GM21786 (cell line): ENCODE measurements at regions not wholly inside any gene's neighbourhood (a gene's known extent, or its start where the extent isn't known, plus 50 kb on each side); places are given as distances from the start of the nearest gene placed in this dataset.
A peak's percentile ranks its signal among the peaks of the same experiment; 100 is the strongest.
"Not testable (repeated sequence)": the region's sequence is repeated elsewhere in the genome, so short reads cannot be mapped to it uniquely, and the experiment has no call there.

Experiments
- ATAC-seq: cut with Tn5 transposase; IDR thresholded peaks from one replicate; pipeline ENCODE4 v1.9.1; 2021; ENCODE audit not compliant: unreplicated experiment

DNA sequence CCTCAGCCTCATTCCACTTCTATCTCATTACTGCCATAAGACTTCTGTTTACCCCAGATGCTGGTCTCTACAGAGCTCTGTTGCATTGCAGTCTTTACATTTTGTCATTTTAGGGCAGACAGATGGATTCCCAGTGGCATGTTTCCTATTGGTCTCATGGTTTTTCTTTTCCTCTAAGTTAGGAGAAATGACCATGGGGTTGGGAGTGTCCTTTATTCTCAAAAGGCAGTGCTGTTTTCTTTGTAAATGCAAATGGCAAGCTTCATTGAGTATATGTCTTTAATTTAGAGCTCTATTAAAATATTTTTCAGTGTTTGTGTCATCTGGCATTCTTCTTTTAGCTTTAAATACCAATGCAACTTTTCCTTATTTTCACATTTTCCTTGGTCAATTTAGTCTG lies 57.0 kb downstream of the MSTN start:
- no peak for ATAC-seq

DNA sequence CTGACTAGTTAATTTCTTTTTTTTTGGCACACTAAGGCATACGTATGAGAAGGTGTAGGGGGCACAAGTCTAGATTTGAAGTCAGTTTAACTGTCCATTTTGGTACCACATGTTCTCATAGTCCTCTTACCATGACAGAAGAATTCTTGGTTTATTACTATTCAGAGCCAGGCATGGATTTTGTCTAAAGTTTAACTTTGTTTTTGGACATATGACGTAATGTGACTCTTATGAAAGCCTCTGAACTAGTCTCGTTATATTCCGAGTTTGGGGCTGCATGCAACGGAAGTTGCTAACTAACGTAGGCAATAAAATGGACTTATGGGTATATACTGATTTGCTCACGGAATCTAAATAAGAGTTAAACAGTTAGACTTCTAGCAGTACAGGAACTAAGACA lies 62.9 kb downstream of the MSTN start:
- no peak for ATAC-seq

DNA sequence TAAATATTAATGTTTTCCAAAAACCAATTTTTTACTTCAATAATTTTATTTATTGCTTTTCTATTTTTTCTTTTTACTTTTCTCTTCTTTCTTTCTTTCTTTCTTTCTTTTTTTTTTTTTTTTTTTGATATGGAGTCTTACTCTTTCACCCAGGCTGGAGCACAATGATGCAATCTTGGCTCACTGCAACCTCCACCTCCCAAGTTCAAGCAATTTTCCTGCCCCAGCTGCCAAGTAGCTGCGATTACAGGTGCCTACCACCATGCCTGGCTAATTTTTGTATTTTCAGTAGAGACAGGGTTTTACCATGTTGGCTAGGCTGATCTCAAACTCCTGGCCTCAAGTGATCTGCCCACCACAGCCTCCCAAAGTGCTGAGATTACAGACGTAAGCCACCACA lies 63.9 kb downstream of the MSTN start:
- ATAC-seq = not testable (repeated sequence)

DNA sequence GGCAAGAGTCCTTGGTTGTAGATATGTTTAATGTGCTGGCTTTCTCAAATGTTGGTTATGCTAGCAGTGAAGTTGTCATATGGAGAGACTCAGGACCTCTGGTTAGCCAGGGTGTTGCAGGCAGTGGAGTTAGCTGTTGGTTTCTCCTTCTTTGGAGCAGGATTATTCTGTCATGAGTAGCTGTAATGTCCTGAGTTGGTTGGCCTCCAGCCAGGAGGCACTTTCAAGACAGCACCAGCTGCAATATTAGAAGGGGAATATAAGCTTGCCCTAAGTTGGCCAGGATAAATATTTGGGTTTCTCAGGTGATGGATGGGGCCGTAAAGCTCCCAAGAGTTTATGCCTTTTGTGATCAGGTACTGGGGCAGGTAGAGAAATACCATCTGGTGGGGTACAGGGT lies 65.5 kb downstream of the MSTN start:
- no peak for ATAC-seq

DNA sequence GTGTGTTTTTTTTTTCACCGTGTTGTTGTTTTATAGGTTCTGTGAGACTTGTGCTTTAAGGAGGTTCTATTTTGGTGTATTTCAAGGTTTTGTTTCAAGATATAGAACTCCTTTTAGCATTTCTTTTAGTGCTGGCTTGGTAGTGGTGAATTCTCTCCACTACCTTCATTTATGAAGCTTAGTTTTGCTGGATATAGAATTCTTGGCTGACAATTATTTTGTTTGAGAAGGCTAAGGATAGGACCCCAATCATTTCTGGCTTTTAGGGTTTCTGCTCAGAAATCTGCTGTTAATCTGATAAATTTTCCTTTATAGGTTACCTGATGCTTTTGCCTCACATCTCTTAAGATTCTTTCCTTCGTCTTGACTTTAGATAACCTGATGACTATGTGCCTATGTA lies 66.8 kb downstream of the MSTN start:
- no peak for ATAC-seq

DNA sequence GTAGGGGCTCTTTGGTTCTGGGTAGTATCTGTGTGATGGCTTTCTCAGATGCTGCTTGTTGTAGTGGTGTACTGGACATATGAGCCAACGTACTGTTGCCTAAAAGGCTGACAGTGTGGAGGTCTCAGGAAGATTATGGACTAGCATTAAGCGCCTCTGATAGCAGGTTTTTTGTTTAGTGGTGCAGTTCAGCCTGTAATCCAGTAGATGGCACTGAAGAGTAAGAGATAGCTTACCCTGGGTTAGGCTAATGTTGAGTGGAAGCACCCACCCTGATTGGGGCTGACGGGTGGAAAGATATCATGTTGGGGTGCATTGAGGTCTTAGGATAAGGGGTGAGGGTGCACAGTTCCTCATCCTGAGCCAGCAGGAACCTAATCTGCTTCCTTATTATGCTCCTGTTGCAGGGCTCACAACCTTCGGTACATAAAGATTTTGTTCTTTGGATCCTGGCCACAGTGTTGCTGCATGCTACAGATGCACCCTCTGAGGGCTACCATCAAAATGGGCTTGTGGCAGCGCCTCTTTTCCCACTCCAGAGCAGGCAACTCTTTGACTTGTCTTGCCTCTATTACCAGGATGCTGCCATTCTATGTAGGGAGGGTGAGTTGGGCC lies 79.6 kb downstream of the MSTN start:
- no peak for ATAC-seq

DNA sequence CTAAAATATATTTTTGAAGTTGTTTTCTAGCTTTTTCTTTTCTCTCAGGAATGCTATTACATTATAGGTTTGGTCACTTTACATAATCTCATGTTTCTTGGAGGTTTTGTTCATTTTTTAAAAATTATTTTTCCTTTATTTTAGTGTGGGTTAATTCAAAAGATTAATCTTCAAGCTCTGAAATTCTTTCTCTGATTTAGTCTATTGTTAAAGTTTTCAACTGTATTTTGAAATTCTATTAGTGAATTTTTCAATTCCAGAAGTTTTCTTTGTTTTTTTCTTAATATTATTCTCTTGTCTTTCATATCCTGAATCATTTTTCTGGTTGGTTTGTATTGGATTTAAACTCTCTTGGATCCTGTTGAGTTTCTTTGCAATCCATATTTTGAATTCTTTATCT lies 80.4 kb downstream of the MSTN start:
- ATAC-seq = no peak

DNA sequence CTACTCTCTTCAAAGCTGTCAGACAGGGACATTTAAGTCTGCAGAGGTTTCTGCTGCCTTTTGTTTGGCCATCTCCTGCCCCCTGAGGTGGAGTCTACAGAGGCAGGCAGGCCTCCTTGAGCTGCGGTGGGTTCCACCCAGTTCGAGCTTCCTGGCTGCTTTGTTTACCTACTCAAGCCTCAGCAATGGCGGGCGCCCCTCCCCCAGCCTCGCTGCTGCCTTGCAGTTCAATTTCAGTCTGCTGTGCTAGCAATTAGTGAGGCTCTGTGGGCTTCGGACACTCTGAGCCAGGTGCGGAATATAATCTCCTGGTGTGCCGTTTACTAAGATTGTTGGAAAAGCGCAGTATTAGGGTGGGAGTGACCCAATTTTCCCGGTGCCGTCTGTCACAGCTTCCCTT lies 86.0 kb downstream of the MSTN start:
- not testable (repeated sequence) for ATAC-seq

DNA sequence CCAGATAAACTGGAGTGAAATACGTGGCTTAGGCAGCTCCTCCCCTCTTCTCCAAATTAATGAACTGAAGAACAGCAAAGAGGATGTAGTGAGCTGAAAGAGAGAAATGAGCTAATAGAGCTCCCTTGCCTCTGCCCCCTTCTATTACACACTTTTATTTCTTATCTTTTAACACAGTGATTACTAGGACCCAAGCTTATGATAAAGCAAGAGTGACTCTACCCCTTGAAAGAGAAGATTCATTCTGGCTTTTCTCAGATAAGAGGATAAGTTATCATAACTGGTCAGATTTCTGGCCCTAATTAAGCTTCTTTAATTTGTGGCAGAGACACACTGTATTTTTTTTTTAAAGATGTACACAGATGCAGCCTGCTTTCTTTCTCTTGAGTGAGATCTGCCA lies 102.2 kb downstream of the MSTN start:
- no peak for ATAC-seq

DNA sequence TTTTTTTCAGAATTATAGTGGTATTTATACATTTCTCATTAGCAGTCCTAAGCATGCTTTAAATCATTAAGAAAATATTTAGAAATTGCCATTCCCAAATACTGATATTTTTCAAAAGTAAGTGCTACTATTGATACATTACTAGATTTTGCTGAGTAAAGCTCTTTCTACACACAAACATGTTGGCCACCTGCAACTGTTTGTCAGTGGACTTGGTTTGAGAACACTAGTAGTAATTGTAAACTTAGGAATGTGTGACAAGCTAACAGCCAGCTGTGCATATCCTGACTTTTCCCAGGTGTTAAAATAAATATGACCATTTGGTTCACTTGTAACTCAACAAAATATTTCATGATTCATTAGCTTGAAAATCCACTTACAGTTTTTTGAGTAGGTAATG lies 103.1 kb downstream of the MSTN start:
- no peak for ATAC-seq

DNA sequence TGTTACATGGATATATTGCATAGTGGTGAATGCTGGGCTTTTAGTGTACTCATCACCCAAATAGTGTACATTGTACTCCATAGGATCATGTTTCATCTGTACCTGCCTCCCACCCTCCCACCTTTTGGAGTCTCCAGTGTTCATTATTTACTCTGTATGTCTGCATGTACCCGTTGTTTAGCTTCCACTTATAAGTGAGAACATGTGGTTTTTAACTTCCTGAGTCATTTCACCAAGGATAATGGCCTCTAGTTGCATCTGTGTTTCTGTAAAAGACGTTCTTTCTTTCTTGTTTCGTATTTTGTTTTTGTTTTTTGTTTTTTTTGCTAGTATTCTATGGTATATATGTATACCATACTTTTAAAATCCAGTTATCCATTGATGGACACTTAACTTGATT lies 107.5 kb downstream of the MSTN start:
- ATAC-seq = peak; percentile 40

DNA sequence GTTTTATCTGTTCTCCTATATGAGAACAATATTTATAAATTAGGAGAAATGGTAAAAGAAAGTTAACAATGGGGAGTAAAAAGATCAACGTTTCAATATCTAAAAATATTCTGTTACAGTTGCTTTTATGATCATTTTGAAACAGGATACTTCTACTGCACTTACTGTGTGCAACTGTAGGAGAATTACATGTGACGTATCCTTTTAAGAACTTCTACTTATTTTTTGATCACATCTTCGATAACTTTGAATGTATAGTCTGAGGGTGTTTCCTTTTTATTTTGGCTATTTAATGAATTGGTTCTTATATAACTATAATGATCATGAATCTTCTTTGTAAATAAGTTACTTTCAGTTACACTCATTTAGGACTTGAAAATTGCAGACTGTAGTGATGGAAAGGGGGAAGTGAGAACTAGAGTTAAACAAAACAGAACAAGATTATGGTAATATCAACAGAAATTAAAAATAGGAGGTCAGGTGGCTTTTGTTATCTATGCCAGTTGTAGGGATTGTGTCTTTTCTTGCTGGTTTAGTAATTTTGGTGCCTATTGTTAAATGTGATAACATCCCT lies 109.9 kb downstream of the MSTN start:
- peak; percentile 92 for ATAC-seq

DNA sequence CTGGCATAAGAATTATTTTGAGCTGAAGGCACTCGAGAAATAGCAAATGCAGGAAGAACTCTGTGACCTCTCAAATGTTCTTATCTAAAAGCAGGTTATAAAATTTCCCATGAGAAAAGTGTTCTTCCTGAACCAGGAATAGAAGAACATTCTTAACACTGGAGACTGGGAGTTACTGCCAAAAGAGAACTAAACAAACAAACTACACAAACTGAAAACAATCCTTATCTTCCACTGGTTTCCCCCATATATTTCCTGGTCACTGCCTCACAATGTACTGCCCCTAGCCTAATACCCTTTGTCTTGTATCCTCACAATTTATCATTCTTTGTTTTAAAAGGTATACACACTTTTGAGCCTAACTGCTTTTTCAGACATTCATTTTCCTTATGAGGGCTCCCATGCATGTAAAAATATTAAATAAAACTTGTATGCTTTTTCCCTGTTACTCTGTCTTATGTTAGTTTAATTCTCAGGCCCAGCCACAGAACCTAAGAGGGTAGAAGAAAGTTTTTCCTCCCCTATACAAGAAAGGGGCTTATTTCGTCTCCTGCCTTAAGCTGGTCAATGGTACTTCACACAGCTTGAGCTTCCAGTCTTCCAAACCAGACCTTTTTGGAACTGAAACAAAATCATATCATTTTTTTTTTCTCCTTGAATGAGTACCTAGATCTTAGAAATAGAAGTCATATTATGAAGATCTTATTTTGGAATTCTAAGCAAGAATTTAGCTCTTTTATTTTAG lies 110.6 kb downstream of the MSTN start:
- ATAC-seq = peak; percentile 28

DNA sequence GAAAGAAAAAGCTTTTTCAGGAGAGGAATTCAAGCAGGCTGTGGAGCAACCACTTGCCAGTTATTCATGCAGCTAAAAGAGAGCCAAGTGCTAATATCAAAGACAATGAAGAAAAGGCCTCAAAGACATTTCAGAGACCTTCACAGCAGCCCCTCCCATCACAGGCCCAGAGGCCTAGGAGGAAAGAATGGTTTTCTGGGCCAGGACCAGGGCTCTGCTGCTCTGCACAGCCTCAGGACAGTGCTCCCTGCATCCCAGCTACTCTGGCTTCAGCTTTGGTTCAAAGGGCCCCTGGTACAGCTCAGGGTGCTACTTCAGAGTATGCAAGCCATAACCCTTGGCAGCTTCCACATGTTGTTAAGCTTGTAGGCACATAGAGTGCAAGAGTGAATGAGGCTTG lies 119.5 kb downstream of the MSTN start:
- no peak for ATAC-seq

DNA sequence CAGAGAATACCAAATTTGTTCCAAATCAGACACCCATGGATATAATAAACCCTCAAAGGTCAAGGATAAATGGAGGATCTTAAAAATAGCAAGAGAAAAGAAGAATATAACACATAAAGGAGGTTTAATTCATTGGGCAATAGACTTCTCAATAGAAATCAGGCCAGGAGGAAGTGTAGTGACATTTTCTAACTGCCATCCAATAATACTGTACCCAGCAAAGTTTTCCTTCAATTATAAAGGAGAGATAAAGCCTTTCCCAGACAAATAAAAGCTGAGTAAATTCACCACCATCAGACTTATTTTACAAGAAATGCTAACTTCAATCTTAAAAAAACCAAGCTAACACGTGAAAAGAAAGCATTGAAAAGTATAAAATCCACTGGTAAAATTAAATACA lies 121.6 kb downstream of the MSTN start:
- ATAC-seq = no peak

DNA sequence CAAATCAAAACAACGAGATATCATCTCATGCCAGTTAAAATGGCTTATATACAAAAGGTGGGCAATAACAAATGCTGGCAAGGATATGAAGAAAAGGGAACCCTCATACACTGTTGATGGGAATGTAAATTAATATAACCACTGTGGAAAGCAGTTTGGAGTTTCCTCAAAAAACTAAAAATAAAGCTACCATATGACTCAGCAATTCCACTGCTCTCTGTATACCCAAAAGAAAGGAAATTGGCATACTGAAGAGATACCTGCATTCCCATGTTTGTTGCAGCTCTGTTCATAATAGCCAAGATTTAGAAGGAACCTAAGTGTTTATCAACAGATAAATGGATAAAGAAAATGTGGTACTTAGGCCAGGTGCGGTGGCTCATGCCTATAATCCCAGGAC lies 124.8 kb downstream of the MSTN start:
- no peak for ATAC-seq

DNA sequence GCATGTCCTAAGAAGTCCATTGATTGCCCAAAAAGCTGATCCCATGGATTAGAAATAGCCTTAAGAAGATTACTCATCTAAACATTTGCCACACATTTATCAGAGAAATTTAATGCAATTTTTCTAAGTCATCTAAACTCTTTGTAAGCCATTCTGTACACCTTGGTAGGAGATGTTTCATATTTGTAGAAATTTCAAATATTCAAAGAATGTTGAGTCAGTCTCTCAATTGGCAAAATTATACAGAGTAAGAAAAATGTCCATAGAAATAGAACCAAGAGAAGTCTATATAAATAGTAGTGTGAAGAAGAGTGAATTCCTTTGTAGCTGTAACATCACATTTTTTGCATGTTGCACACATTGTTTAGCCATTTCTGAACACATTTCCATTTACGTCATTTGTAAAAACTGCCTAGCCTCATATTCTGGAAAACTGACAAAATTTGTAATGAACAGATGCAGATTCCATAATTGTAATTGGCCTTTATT lies 128.6 kb downstream of the MSTN start:
- no peak for ATAC-seq

DNA sequence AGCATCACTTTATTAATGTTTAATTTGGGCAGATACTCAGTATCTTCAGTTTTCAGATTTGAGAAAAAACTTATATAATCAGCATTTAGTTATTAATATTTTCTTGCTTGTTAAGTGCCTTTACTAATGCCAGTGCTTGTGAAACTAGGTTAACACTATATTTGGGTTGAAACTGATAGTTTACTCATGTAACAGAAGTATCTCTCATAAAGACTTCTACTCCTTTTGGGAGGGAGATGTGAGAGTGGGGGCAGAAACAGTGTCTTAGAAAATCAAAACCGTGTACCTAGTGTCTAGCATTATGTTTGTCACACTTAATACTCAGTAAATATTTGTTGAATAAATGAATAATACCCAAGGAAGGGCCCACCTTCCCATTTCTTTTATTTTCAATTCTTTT lies 129.5 kb downstream of the MSTN start:
- ATAC-seq = peak; percentile 98

DNA sequence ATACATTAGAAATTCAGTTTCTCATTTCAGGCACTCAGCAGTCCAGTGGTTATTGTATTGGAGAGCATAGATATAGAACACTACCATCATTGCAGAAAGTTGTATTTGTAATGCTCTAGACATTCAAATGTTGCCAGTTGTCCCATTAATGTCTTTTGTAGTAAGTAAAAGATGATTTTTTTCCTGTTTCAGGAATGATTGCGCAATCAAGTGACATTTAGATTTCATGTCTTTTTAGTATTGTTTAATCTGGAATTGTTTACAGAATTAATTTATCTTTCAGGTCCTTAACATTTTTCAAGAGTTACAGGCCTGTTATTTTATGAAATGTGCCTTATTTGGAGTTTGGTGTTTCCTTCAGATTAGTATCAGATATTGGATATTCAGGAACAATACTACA lies 134.7 kb downstream of the MSTN start:
- ATAC-seq = no peak
